IMR-90 (cell line): ENCODE measurements at regions not wholly inside any gene's neighbourhood (a gene's known extent, or its start where the extent isn't known, plus 50 kb on each side); places are given as distances from the start of the nearest gene placed in this dataset.

Experiments used
- MXI1 ChIP-seq: IDR thresholded peaks from 2 replicates; pipeline ENCODE4 v1.6.1; 2012; ENCODE audit warnings: low read depth, mild to moderate bottlenecking, low read length, moderate library complexity, borderline replicate concordance
- POLR2A ChIP-seq: IDR thresholded peaks from 2 replicates; pipeline ENCODE4 v1.6.1; 2012; ENCODE audit warnings: mild to moderate bottlenecking, low read depth, low read length
- RFX5 ChIP-seq: IDR thresholded peaks from 2 replicates; pipeline ENCODE4 v1.8.0; 2012; ENCODE audit warnings: low read depth, mild to moderate bottlenecking, low read length, moderate library complexity
- TF ChIP-seq, protein P1 (sequence below): conservative IDR thresholded peaks from 2 replicates; pipeline ENCODE4 v1.5.1; 2012; ENCODE audit warnings: mild to moderate bottlenecking, low read depth, low read length, improper control_type of control experiment
- TF ChIP-seq, protein P2 (sequence below): fragments of 150-350 bp; IDR thresholded peaks from 2 replicates; pipeline ENCODE4 v1.6.1; 2016; ENCODE audit warnings: low read depth, mild to moderate bottlenecking, low read length, moderate library complexity, borderline replicate concordance

DNA sequence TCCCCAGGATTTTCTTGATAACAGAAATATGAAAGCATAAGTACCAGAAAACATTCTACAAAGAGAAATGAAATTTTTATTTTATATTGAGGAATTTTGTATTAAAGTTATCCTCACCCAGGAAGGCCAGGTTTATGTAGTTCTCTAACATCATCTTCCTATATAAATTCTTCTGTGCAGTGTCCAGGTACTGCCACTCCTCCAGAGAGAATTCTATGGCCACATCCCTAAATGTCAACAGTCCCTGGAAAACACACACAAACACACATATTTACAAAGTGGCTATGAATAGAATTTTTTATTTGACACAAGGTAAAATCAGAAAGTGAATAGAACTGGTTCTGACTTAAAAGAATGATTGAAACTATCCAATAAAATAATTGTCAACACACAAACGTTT is 110.5 kb upstream of the ZNF91 start:
- TF ChIP-seq, protein P1, sequence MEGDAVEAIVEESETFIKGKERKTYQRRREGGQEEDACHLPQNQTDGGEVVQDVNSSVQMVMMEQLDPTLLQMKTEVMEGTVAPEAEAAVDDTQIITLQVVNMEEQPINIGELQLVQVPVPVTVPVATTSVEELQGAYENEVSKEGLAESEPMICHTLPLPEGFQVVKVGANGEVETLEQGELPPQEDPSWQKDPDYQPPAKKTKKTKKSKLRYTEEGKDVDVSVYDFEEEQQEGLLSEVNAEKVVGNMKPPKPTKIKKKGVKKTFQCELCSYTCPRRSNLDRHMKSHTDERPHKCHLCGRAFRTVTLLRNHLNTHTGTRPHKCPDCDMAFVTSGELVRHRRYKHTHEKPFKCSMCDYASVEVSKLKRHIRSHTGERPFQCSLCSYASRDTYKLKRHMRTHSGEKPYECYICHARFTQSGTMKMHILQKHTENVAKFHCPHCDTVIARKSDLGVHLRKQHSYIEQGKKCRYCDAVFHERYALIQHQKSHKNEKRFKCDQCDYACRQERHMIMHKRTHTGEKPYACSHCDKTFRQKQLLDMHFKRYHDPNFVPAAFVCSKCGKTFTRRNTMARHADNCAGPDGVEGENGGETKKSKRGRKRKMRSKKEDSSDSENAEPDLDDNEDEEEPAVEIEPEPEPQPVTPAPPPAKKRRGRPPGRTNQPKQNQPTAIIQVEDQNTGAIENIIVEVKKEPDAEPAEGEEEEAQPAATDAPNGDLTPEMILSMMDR = no peak
- TF ChIP-seq POLR2A (no peak), MXI1 (no peak), RFX5 (no peak)
- TF ChIP-seq, protein P2, sequence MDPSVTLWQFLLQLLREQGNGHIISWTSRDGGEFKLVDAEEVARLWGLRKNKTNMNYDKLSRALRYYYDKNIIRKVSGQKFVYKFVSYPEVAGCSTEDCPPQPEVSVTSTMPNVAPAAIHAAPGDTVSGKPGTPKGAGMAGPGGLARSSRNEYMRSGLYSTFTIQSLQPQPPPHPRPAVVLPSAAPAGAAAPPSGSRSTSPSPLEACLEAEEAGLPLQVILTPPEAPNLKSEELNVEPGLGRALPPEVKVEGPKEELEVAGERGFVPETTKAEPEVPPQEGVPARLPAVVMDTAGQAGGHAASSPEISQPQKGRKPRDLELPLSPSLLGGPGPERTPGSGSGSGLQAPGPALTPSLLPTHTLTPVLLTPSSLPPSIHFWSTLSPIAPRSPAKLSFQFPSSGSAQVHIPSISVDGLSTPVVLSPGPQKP = no peak
